K562 (cell line): ENCODE measurements at regions not wholly inside any gene's neighbourhood (a gene's known extent, or its start where the extent isn't known, plus 50 kb on each side); places are given as distances from the start of the nearest gene placed in this dataset.

Experiments used
- ATAC-seq: fragments of 200-7000 bp; cut with Tn5 transposase; 3 replicates; pipeline ENCODE4 v1.9.1; 2020; ENCODE audit warnings: moderate library complexity
- BruUV-seq: library from RNA; stranded (reverse); fragments of 400-500 nt; replicated peaks from 2 replicates; lab custom pipeline; 2021; lab: Mats Ljungman, UMichigan
- CTCF ChIA-PET: fragments of 300-600 bp; formaldehyde crosslinking; extraction: SDS; loops from one replicate; lab custom pipeline; 2021; ENCODE audit warnings: low intra/inter-chr PET ratio; lab: Yijun Ruan, JAX
- POLR2A ChIA-PET: fragments of 300-600, 350-650 bp; sonication (Branson Sonifier 250); formaldehyde crosslinking; extraction: SDS; loops from one replicate; lab custom pipeline; 2021; ENCODE audit warnings: antibody characterized with exemption, inconsistent platforms; lab: Yijun Ruan, JAX
- DNase-seq, 4 experiments: peaks; one replicate each; pipeline versions ENCODE4 v3.0.0 to v3.0.0-alpha.2; 2011 to 2018; ENCODE audit warnings: low spot score in 3 of 4, mixed read lengths in 3 of 4; ENCODE audit errors: extremely low read depth in 1 of 4
- FAIRE-seq: peaks from 2 replicates; lab custom pipeline; 2011; peaks lifted over from hg19 to GRCh38; lab: Jason Lieb, UNC
- H2AFZ ChIP-seq: 2 replicates; pipeline ENCODE4 v1.6.0; 2011; ENCODE audit warnings: low read depth, low read length, control low read depth, inconsistent platforms
- H3K27ac ChIP-seq: fragments of 200-600 bp; 3 replicates; pipeline ENCODE4 v1.8.0; 2011; ENCODE audit warnings: low read depth, mild to moderate bottlenecking, control low read depth, inconsistent platforms, low read length, moderate library complexity, mixed read lengths; ENCODE audit errors: extremely low read depth
- H3K27me3 ChIP-seq, 2 experiments: fragments of 300-600 bp in 1 of 2; 2 replicates in 1 of 2; 3 replicates in 1 of 2; pipeline versions ENCODE4 v1.6.0 to v1.8.0; 2011; ENCODE audit warnings: inconsistent platforms in 2 of 2, low read length in 2 of 2, mild to moderate bottlenecking in 1 of 2, mixed read lengths in 1 of 2, moderate library complexity in 1 of 2; ENCODE audit not compliant: control insufficient read depth in 2 of 2, insufficient read depth in 2 of 2
- H3K36me3 ChIP-seq: fragments of 300-600 bp; 3 replicates; pipeline ENCODE4 v1.8.0; 2011; ENCODE audit warnings: mild to moderate bottlenecking, low read length, inconsistent platforms; ENCODE audit not compliant: control insufficient read depth, insufficient read depth
- H3K4me1 ChIP-seq, 2 experiments: fragments of 200-600 bp in 1 of 2; replicated peaks in 1 of 2; 2 replicates in 1 of 2; 3 replicates in 1 of 2; pipeline versions ENCODE4 v1.5.1 to v1.8.0; 2011; ENCODE audit warnings: inconsistent platforms in 2 of 2, low read length in 2 of 2, mild to moderate bottlenecking in 1 of 2, mixed read lengths in 1 of 2, moderate library complexity in 1 of 2; ENCODE audit not compliant: control insufficient read depth in 2 of 2, insufficient read depth in 2 of 2
- H3K4me2 ChIP-seq: 2 replicates; pipeline ENCODE4 v1.6.1; 2011; ENCODE audit warnings: low read length, control low read depth, inconsistent platforms, mixed read lengths; ENCODE audit not compliant: insufficient read depth
- H3K4me3 ChIP-seq: fragments of 200-600 bp; sonication (generic), shearing (Covaris generic); 2 replicates; pipeline ENCODE4 v1.5.1; 2016; ENCODE audit warnings: control low read depth, inconsistent platforms
- H3K79me2 ChIP-seq: fragments of 200-600 bp; 3 replicates; pipeline ENCODE4 v1.8.0; 2011; ENCODE audit warnings: low read length, inconsistent platforms; ENCODE audit not compliant: control insufficient read depth, insufficient read depth
- H3K9ac ChIP-seq, 2 experiments: 2 replicates each; pipeline versions ENCODE4 v1.6.0 to v1.6.1; 2011; ENCODE audit warnings: low read depth in 2 of 2, low read length in 2 of 2, control low read depth in 1 of 2, inconsistent platforms in 1 of 2, mild to moderate bottlenecking in 1 of 2, mixed read lengths in 1 of 2; ENCODE audit not compliant: insufficient read depth in 1 of 2
- H3K9me1 ChIP-seq: one replicate; pipeline ENCODE4 v1.6.0; 2011; ENCODE audit warnings: inconsistent platforms, mild to moderate bottlenecking, low read length, moderate library complexity; ENCODE audit not compliant: control insufficient read depth, insufficient read depth
- H3K9me3 ChIP-seq: replicated peaks from 2 replicates; pipeline ENCODE4 v1.5.1; 2011; ENCODE audit warnings: low read depth, low read length, inconsistent platforms; ENCODE audit not compliant: control insufficient read depth, insufficient read depth
- H4K20me1 ChIP-seq: replicated peaks from 2 replicates; pipeline ENCODE4 v1.6.1; 2011; ENCODE audit warnings: low read length, inconsistent platforms, mixed read lengths; ENCODE audit not compliant: control insufficient read depth, insufficient read depth
- C11orf30 ChIP-seq: fragments of 450-650 bp; IDR thresholded peaks from 2 replicates; pipeline ENCODE4 v1.6.1; 2016; ENCODE audit warnings: low read depth, mild to moderate bottlenecking
- CHD7 ChIP-seq: fragments of 200-600 bp; sonication (generic); IDR thresholded peaks from one replicate; pipeline ENCODE4 v1.6.1; 2012; ENCODE audit warnings: mild to moderate bottlenecking, low read depth, low read length, inconsistent platforms
- ELF4 ChIP-seq: fragments of 450-650 bp; formaldehyde crosslinking; IDR thresholded peaks from 2 replicates; pipeline ENCODE4 v1.4.0; 2022; ENCODE audit warnings: missing genetic modification characterization
- ETS2 ChIP-seq: IDR thresholded peaks from 2 replicates; pipeline ENCODE4 v1.6.1; 2016; ENCODE audit warnings: borderline replicate concordance, missing genetic modification characterization, mild to moderate bottlenecking, moderate library complexity, missing compliant biosample characterization; ENCODE audit not compliant: poor library complexity, severe bottlenecking
- HDGF ChIP-seq: fragments of 450-650 bp; IDR thresholded peaks from 2 replicates; pipeline ENCODE4 v1.6.1; 2016
- MYC ChIP-seq, 2 experiments: fragments of 250-450 bp in 1 of 2; sonication (Bioruptor Pico) in 1 of 2; IDR thresholded peaks; 2 replicates each; pipeline versions ENCODE4 v1.5.1 to v1.6.1; 2012 to 2021; ENCODE audit warnings: low read depth in 2 of 2, borderline replicate concordance in 1 of 2, improper control_type of control experiment in 1 of 2, low read length in 1 of 2, mild to moderate bottlenecking in 1 of 2, moderate library complexity in 1 of 2
- PYGO2 ChIP-seq: fragments of 450-650 bp; IDR thresholded peaks from 2 replicates; pipeline ENCODE4 v1.6.1; 2016; ENCODE audit warnings: mild to moderate bottlenecking, missing genetic modification characterization, moderate library complexity, missing compliant biosample characterization
- SMAD2 ChIP-seq: fragments of 150-350 bp; IDR thresholded peaks from 2 replicates; pipeline ENCODE4 v1.6.1; 2014; ENCODE audit warnings: low read depth, mild to moderate bottlenecking, low read length
- SP1 ChIP-seq: sonication (generic); formaldehyde crosslinking; IDR thresholded peaks from 2 replicates; pipeline ENCODE4 v1.8.1; 2022; ENCODE audit warnings: mild to moderate bottlenecking, missing genetic modification reagents
- XRCC4 ChIP-seq: IDR thresholded peaks from one replicate; pipeline ENCODE4 v1.6.1; 2011; ENCODE audit not compliant: insufficient read depth, insufficient read length; ENCODE audit errors: extremely low read depth
- YY1 ChIP-seq, 3 experiments: IDR thresholded peaks; 2 replicates each; pipeline ENCODE4 v1.6.1; 2011; ENCODE audit warnings: low read length in 2 of 3, mild to moderate bottlenecking in 2 of 3, moderate library complexity in 2 of 3, borderline replicate concordance in 1 of 3, control low read depth in 1 of 3, low read depth in 1 of 3; ENCODE audit not compliant: insufficient read depth in 3 of 3, insufficient replicate concordance in 2 of 3, control insufficient read depth in 1 of 3, insufficient read length in 1 of 3; ENCODE audit errors: extremely low read depth in 1 of 3
- ZZZ3 ChIP-seq: fragments of 450-650 bp; IDR thresholded peaks from 2 replicates; pipeline ENCODE4 v1.6.1; 2016; ENCODE audit warnings: antibody characterized with exemption, mild to moderate bottlenecking, moderate library complexity
- WGBS: fragments of 100-300 bp; shearing (Covaris generic); methylation state at CpG from one replicate; pipeline ENCODE4 v1.1.6; 2016; ENCODE audit warnings: low coverage, mixed read lengths; ENCODE audit not compliant: insufficient coverage; ENCODE audit errors: missing lambda C conversion rate; 5-methylcytosine and 5-hydroxymethylcytosine counted together
- in situ Hi-C: fragments of 300-500 bp; cut with MboI; formaldehyde crosslinking; loops from 4 replicates; pipeline ENCODE4 v1.15.0; 2018; ENCODE audit warnings: inconsistent platforms, mixed read lengths
- intact Hi-C: fragments of 100-400 bp; cut with micrococcal nuclease; formaldehyde crosslinking; loops from 2 replicates; pipeline ENCODE4 v1.14.2; 2022

GRCh38 chr16:6207124-6207523 is 1109.5 kb upstream of the EEF2KMT start:
- Histone ChIP-seq H3K9me1 (no peaks in the 10 kb centered on the region), H2AFZ (no peak overlapping the region), H3K4me1 (no peaks in the 10 kb centered on the region), H3K4me2 (no peak overlapping the region), H3K27me3 (no peaks in the 10 kb centered on the region), H4K20me1 (no peaks in the 10 kb centered on the region), H3K27ac (no peak overlapping the region), H3K9me3 (no peaks in the 10 kb centered on the region), H3K4me3 (no peak overlapping the region), H3K36me3 (no peaks in the 10 kb centered on the region), H3K79me2 (no peaks in the 10 kb centered on the region), H3K9ac (no peak overlapping the region)
- FAIRE-seq (no peak), DNase-seq (no peak), ATAC-seq (no peak)
- in situ Hi-C loops (no loop called here), intact Hi-C loops (no loop called here)
- ChIA-PET CTCF (no interaction called here), POLR2A (no interaction called here)
- no TSS peak for BruUV-seq
- WGBS = 0% methylated on average over 3 of the region's 3 CpGs
- TF ChIP-seq ETS2 (tag) (no peak), C11orf30 (no peak), CHD7 (no peak), PYGO2 (tag) (no peak), SP1 (CRISPR knock-in tag) (no peak), YY1 (IDR thresholded peaks at IDR 0.05; ENCODE audit: borderline replicate concordance in 1 of 3, control insufficient read depth in 1 of 3, extremely low read depth in 1 of 3, insufficient read depth in 3 of 3, insufficient read length in 1 of 3, insufficient replicate concordance in 2 of 3, low read depth in 1 of 3, low read length in 2 of 3) (no peak), SMAD2 (no peak), HDGF (no peak), ELF4 (no peak), XRCC4 (no peak), ZZZ3 (no peak), MYC (IDR thresholded peaks at IDR 0.05; ENCODE audit: low read depth, low read length) (no peak), MYC (CRISPR knock-in tag; IDR thresholded peaks at IDR 0.05; ENCODE audit: borderline replicate concordance, low read depth) (no peak)
